Fibroblast of skin of scalp (primary cell): ENCODE measurements at regions not wholly inside any gene's neighbourhood (a gene's known extent, or its start where the extent isn't known, plus 50 kb on each side); places are given as distances from the start of the nearest gene placed in this dataset.
A peak's percentile ranks its signal among the peaks of the same experiment; 100 is the strongest.
"Not testable (repeated sequence)": the region's sequence is repeated elsewhere in the genome, so short reads cannot be mapped to it uniquely, and the experiment has no call there.

ENCODE experiments used
- DNase-seq: peaks from one replicate; pipeline ENCODE4 v3.0.0-alpha.2; 2013

DNA sequence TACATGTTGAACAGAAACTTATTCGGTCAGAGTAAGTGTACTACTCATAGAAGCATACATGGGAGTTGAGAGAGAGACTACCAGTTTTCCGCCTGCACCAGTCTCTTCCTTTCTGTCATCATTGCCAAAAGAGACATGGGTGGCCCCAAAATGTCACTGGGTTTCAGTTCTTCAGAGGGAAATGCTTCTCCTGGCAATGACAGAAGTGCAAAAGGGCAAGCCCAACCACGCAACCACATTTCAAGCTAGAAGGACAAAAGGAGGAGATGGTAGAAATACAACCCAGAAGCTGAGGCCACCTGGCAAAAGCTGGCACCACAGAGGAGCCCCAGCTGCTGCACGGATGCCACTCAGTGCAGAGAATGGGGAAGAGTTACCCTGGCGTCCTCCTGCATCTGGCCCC, 320.1 kb downstream of the BCOR start:
- DNase-seq: no peak

DNA sequence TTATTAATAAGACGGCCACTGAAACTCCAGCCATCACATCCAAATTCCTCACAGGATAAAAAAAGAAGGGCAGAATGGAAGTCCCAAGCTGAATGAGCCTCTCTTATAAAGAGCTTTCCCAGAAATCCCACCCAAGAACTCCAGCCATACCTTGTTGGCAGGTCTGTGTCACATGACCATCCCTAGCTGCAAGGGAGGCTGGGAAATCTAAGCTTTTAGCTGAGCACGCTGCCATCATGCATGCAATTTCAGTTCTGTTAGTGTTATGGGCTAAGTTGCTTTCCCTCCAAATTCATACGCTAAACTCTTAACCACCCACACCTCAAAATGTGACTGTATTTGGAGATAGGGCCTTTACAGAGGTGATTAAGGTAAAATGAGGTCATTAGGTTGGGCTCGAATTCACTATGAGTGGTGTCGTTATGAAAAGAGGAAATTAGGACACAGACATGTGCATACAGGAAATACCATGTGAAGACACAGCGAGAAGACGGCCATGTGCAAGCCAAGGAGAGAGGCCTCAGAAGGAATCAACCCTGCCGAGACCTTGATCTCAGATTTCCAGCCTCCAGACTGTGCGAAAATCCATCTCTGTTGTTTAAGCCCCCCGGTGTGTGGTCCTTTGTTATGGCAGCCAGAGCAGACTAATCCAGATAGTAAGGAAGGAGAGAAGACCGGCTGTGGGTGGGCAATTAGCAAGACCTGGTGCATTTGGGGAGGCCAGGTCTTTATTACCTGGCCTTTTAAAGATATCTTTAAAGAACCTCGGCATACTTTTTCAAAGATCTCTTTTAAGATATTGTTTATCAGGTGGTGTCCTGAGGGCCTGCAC, 317.6 kb downstream of the BCOR start:
- DNase-seq: no peak

- DNase-seq: no peak
Measured at GRCh38 chrX:39782276-39782675, 315.5 kb downstream of the BCOR start.

GRCh38 chrX:39787999-39788398, 309.8 kb downstream of the BCOR start:
- no peak for DNase-seq

DNA sequence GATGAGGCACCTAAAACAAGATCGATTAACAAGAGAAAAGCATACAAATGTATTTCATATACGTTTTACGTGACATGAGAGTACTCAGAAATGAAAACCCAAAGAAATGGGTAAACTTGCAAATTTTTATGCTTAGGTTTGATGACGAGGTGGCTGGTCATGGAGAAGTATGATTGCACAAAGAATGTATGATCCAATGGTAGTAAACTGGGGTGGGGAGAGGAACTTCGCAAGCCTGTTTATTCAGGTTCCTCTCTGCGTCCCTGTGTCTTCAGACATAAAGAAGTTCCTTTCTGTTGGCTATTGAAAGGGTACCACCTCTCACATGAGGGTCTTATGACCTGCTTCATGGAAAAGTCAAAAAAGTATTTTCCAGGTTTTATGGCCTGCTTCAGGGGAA, 309.2 kb downstream of the BCOR start:
- DNase-seq: no peak

DNA sequence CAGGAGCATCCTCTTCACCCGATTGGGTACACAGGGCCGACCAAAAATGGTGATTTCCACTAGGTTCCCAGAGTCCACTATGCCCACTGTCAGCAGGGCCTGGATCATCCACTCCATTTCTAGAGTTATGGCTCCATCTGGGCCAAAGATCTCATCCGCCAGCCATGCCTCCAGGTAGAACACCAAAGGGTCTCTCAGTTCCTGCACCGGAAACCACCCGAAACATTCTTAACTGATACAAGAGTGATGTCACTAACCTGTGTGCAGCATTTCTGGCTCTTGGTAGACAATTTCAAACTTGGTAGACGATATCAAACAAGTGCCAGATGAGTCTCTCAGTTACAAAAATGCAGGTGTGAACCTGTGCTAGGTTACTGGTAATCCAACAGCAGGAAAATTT, 306.1 kb downstream of the BCOR start:
- DNase-seq: no peak

GRCh38 chrX:39795605-39796004, 302.2 kb downstream of the BCOR start:
- no peak for DNase-seq

GRCh38 chrX:39796856-39797255, 300.9 kb downstream of the BCOR start:
- no peak for DNase-seq

- DNase-seq: not testable (repeated sequence)
Measured at GRCh38 chrX:39798488-39798887, 299.3 kb downstream of the BCOR start.

DNA sequence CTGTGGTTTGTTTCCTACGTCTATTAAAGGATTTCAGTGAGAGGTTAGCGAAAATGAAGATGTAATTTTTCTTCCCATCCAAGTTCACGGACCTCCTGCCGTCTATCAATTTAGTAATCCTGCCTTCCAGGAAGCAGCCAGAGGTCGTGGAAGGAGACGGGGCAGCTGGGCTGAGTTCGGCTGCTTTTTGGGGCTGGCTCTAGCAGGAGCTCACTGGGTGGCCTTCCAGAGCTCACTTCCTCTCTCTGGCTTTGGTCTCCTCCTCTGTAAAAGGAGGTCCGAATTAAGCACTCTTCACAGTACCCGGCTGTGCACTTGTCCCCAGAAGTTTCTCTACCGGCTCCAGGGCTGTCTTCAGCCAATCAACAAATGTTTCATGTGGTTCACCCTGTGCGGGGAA, 295.4 kb downstream of the BCOR start:
- no peak for DNase-seq

- DNase-seq: no peak
Measured at GRCh38 chrX:39802908-39803307, 294.9 kb downstream of the BCOR start.

- DNase-seq: no peak
Measured at GRCh38 chrX:39805022-39805421, 292.7 kb downstream of the BCOR start.

DNA sequence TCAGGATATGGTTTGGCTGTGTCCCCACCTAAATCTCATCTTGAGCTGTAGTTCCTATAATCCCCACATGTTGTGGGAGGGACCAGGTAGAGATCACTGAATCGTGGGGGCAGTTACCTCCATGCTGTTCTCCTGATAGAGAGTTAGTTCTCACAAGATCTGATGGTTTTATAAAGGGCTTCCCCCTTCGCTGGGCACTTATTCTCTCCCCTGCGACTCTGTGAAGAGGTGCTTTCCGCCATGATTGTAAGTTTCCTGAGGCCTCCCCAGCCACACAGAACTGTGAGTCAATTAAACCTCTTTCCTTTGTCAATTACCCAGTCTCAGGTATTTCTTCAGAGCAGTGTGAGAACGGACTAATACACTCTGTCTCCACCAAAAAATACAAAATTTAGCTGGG, 291.9 kb downstream of the BCOR start:
- DNase-seq: no peak

DNA sequence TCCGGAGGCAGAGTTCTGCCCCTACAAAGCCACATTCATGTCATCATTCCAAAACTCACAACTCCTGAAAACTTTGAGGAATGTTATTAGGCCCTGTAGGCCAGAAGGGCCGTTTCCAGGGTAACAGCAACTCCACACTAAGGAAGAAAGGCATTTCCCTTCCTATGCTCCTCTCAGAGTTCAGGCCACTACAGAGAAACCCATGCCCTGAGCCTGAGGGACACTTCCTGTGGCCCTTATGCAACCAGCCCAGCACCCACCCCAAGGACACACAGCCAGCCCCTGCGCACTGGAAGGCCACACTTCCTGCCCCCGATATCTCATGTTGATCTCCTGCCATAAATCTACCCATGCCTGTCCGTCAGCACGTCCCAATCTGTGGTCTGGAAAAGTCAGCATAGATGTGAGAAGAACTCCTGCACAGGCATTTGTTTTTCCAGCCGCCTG, 289.3 kb downstream of the BCOR start:
- DNase-seq: peak; percentile 91

- DNase-seq: peak; percentile 72
Measured at GRCh38 chrX:39809331-39809730, 288.4 kb downstream of the BCOR start.

GRCh38 chrX:39810901-39811300, 286.9 kb downstream of the BCOR start:
- no peak for DNase-seq

DNA sequence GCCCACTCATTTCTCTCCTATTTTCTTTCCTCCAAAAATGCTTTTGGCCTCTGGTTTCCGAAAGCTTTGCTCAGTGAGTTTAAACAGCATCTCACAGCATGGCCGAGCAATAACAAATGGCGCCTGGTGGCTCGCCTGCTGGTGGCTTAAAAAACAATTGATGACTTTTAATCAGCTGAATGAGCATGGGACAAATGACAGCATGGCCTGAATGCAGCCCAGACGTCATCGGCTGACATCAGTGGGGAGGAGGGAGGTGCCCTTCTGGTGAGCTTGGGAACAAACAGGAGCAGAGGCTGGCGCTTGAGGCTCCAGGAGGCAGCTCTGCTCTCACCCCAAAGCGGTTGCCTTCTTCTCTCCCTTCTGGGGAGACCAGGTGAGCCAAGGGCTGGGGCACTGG, 286.4 kb downstream of the BCOR start:
- DNase-seq: no peak

GRCh38 chrX:39813631-39814277, 284.0 kb downstream of the BCOR start:
- peak; percentile 26 for DNase-seq

DNA sequence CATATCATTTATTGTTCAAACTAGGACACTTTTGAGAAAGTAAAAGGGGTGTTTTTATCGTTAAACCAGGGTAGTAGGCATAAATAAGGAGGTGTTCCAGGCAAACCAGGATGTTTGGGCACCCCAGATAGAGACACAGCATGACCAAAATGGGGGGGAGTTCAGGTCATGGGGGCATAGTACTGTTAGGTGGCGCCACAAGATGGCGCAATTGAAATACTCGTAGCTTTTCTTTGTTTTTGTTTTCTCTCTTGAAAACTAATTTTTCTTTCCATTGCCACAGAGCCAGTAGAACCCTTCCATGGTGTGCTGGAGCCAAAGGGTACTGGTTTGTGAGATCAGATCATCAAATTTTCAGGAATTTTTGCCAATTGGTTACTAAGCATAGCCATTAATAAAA, 283.4 kb downstream of the BCOR start:
- DNase-seq: peak; percentile 27

- no peak for DNase-seq
Measured at GRCh38 chrX:39815631-39816030, 282.1 kb downstream of the BCOR start.

- peak; percentile 36 for DNase-seq
Measured at GRCh38 chrX:39816871-39817731, 280.7 kb downstream of the BCOR start.

DNA sequence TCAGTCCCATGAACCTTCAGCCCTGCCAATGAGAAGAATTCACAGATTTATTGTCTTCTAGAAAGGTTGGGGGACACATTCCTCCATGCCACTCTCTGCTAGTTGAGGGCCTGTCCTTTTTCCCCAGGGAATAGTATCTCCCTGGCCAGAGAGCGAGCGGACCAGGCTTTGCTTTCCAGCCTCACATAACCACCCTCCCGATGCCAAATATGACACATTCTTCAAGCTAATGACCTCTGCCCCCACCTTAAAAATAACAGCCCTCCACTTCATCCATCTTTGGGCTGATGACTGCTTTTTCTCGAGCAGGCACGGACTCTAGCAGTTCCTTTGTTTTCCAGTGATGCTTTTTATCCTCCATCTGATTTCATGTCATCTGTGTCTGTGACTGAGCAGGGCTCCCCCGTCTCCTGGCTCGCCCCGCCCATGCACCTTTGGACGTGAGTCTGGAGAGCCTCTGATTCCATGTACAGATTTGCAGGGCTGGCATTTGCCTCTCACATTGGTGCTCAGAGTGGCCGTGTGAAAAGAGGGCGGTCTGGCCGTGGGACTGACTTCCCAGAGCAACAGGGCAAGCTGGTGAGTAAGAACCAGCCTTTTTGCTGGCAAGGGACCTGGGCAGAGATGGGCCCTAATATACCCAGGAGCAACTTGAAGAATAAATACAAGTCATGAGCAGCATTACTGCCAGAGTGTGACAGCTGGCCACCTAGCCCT, 279.8 kb downstream of the BCOR start:
- DNase-seq: no peak

GRCh38 chrX:39818750-39819149, 279.0 kb downstream of the BCOR start:
- no peak for DNase-seq
